H1 (cell line): ENCODE measurements at regions not wholly inside any gene's neighbourhood (a gene's known extent, or its start where the extent isn't known, plus 50 kb on each side); places are given as distances from the start of the nearest gene placed in this dataset.

Source experiments
- CTCF ChIP-seq, 3 experiments: IDR thresholded peaks; 1 replicate in 2 of 3; 2 replicates in 1 of 3; pipeline versions ENCODE4 v1.5.1 to v1.6.1; 2011; ENCODE audit warnings: low read length in 3 of 3, mild to moderate bottlenecking in 3 of 3, inconsistent platforms in 2 of 3, low read depth in 1 of 3, moderate library complexity in 1 of 3; ENCODE audit not compliant: insufficient read depth in 1 of 3; ENCODE audit errors: control extremely low read depth in 1 of 3
- POLR2AphosphoS5 ChIP-seq: IDR thresholded peaks from 2 replicates; pipeline ENCODE4 v1.6.1; 2011; ENCODE audit warnings: low read depth, low read length
- RAD21 ChIP-seq, 2 experiments: IDR thresholded peaks in 1 of 2; conservative IDR thresholded peaks in 1 of 2; 2 replicates each; pipeline ENCODE4 v1.6.1; 2011; ENCODE audit warnings: low read depth in 2 of 2, low read length in 2 of 2, improper control_type of control experiment in 1 of 2, inconsistent platforms in 1 of 2, mild to moderate bottlenecking in 1 of 2, moderate library complexity in 1 of 2
- SP1 ChIP-seq: IDR thresholded peaks from 2 replicates; pipeline ENCODE4 v1.6.1; 2011; ENCODE audit warnings: low read depth, low read length
- TEAD4 ChIP-seq: IDR thresholded peaks from 2 replicates; pipeline ENCODE4 v1.6.1; 2012; ENCODE audit warnings: low read depth, low read length, inconsistent platforms, mixed read lengths

GRCh38 chr1:203410182-203410900, 59.4 kb upstream of the FMOD start:
- TF ChIP-seq CTCF (IDR thresholded peaks at IDR 0.05; ENCODE audit: control extremely low read depth in 1 of 3, insufficient read depth in 1 of 3, low read depth in 1 of 3, low read length in 3 of 3): no peak
- TF ChIP-seq TEAD4: no peak
- no peak for TF ChIP-seq SP1
- TF ChIP-seq RAD21 (IDR thresholded peaks at IDR 0.05 in 1 of 2, conservative IDR thresholded peaks at IDR 0.05 in 1 of 2; ENCODE audit: low read depth in 2 of 2, low read length in 2 of 2): no peak
- TF ChIP-seq POLR2AphosphoS5: no peak
